Activated CD8-positive, alpha-beta memory T cell treated with anti-CD3 and anti-CD28 coated beads for 48 hours (primary cell): ENCODE measurements at regions not wholly inside any gene's neighbourhood (a gene's known extent, or its start where the extent isn't known, plus 50 kb on each side); places are given as distances from the start of the nearest gene placed in this dataset.

ENCODE experiments used
- DNase-seq, 3 experiments: peaks; one replicate each; pipeline ENCODE4 v3.0.0-alpha.2; 2020; ENCODE audit warnings: low read depth in 2 of 3, low spot score in 2 of 3

GRCh38 chr9:107118863-107119624, 164.0 kb upstream of the RAD23B start:
- DNase-seq: no peak

- no peak for DNase-seq
Measured at GRCh38 chr9:107119735-107120134, 163.3 kb upstream of the RAD23B start.

GRCh38 chr9:107123389-107123788, 159.7 kb upstream of the RAD23B start:
- DNase-seq: no peak

GRCh38 chr9:107127608-107128007, 155.5 kb upstream of the RAD23B start:
- DNase-seq: no peak

GRCh38 chr9:107131108-107131799, 151.8 kb upstream of the RAD23B start:
- no peak for DNase-seq

GRCh38 chr9:107136296-107136695, 146.8 kb upstream of the RAD23B start:
- no peak for DNase-seq

GRCh38 chr9:107137495-107138202, 145.4 kb upstream of the RAD23B start:
- no peak for DNase-seq

GRCh38 chr9:107138261-107138992, 144.7 kb upstream of the RAD23B start:
- DNase-seq: no peak

GRCh38 chr9:107141967-107142366, 141.1 kb upstream of the RAD23B start:
- DNase-seq: no peak

GRCh38 chr9:107142430-107142829, 140.6 kb upstream of the RAD23B start:
- DNase-seq: no peak

- no peak for DNase-seq
Measured at GRCh38 chr9:107142896-107143603, 140.0 kb upstream of the RAD23B start.

- DNase-seq: no peak
Measured at GRCh38 chr9:107144475-107144874, 138.6 kb upstream of the RAD23B start.

- DNase-seq: no peak
Measured at GRCh38 chr9:107147134-107147533, 135.9 kb upstream of the RAD23B start.

- no peak for DNase-seq
Measured at GRCh38 chr9:107148216-107148615, 134.9 kb upstream of the RAD23B start.

GRCh38 chr9:107149756-107150155, 133.3 kb upstream of the RAD23B start:
- DNase-seq: no peak

GRCh38 chr9:107153336-107153735, 129.7 kb upstream of the RAD23B start:
- DNase-seq: no peak

- no peak for DNase-seq
Measured at GRCh38 chr9:107154291-107154690, 128.8 kb upstream of the RAD23B start.

GRCh38 chr9:107154766-107155165, 128.3 kb upstream of the RAD23B start:
- no peak for DNase-seq

GRCh38 chr9:107155244-107155817, 127.7 kb upstream of the RAD23B start:
- DNase-seq: no peak

- DNase-seq: no peak
Measured at GRCh38 chr9:107158321-107158720, 124.8 kb upstream of the RAD23B start.
